Fibroblast of pulmonary artery (primary cell): ENCODE measurements at regions not wholly inside any gene's neighbourhood (a gene's known extent, or its start where the extent isn't known, plus 50 kb on each side); places are given as distances from the start of the nearest gene placed in this dataset.

ENCODE experiments used
- DNase-seq: peaks from one replicate; pipeline ENCODE4 v3.0.0-alpha.2; 2010; ENCODE audit warnings: low read depth
- H3K4me3 ChIP-seq: replicated peaks from 2 replicates; pipeline ENCODE4 v1.5.1; 2011; ENCODE audit warnings: low read depth, mild to moderate bottlenecking, control low read depth, low read length, moderate library complexity
- TF ChIP-seq, protein P1 (sequence below): IDR thresholded peaks from 2 replicates; pipeline ENCODE4 v1.5.1; 2011; ENCODE audit warnings: mild to moderate bottlenecking, control low read depth, low read length, inconsistent platforms; ENCODE audit errors: missing control alignments

GRCh38 chr19:13712767-13713201, 51.5 kb upstream of the MRI1 start:
- no peak overlapping the region for H3K4me3 ChIP-seq
- no peak for DNase-seq
- TF ChIP-seq, protein P1, sequence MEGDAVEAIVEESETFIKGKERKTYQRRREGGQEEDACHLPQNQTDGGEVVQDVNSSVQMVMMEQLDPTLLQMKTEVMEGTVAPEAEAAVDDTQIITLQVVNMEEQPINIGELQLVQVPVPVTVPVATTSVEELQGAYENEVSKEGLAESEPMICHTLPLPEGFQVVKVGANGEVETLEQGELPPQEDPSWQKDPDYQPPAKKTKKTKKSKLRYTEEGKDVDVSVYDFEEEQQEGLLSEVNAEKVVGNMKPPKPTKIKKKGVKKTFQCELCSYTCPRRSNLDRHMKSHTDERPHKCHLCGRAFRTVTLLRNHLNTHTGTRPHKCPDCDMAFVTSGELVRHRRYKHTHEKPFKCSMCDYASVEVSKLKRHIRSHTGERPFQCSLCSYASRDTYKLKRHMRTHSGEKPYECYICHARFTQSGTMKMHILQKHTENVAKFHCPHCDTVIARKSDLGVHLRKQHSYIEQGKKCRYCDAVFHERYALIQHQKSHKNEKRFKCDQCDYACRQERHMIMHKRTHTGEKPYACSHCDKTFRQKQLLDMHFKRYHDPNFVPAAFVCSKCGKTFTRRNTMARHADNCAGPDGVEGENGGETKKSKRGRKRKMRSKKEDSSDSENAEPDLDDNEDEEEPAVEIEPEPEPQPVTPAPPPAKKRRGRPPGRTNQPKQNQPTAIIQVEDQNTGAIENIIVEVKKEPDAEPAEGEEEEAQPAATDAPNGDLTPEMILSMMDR: no peak

- no peak for DNase-seq
- no peak overlapping the region for H3K4me3 ChIP-seq
- TF ChIP-seq, protein P1: no peak
These were observed 56.4 kb upstream of the MRI1 start for GRCh38 chr19:13707915-13708314.

DNA sequence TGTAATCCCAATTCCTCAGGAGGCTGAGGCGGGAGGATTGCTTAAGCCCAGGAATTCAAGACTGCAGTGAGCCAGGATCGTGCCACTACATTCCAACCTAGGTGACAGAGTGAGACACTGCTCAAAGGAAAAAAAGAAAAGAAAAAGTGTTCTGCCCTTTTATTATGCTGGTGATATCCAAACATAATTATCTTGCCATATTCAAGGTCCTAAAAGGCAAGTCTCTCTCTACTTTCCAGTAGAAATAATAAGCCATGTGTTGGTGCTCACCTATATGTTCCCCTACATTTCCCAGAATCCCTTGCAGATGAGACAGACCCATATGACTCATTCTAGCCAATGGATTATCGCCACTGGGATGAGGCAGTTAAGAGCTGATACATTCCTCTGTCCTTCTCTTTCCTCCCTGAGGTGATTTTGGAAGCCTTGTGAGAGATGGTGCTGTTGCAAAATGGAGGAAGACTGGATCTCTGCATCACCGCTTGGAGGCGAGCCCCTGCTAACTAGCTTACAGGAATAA, 58.3 kb upstream of the MRI1 start:
- no peak overlapping the region for H3K4me3 ChIP-seq
- no peak for DNase-seq
- TF ChIP-seq, protein P1: no peak

GRCh38 chr19:13705201-13705600, 59.1 kb upstream of the MRI1 start:
- H3K4me3 ChIP-seq: no peak overlapping the region
- TF ChIP-seq, protein P1: no peak
- no peak for DNase-seq

- DNase-seq: no peak
- TF ChIP-seq, protein P1: no peak
- no peak overlapping the region for H3K4me3 ChIP-seq
These were observed 62.7 kb upstream of the MRI1 start for GRCh38 chr19:13701624-13702023.

DNA sequence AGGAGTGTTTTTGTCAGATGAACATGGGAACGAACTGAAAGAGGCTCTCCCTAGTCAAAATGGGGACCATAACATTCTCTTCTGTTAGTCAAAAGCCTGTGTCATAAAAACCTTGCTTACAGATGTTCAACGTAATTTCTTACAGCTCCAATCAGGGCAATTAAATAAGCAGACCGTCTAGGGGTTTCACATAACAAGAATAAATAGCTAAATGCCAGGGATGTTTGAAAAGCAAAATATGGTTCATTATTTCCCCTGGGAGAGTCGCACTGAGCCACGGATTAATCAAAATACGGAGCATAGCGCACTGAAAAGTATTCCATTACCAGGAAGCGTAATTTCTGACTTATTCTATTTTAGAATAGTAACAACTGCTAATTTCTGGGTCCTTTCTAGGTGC, 63.7 kb upstream of the MRI1 start:
- H3K4me3 ChIP-seq: no peak overlapping the region
- TF ChIP-seq, protein P1: no peak
- DNase-seq: no peak

DNA sequence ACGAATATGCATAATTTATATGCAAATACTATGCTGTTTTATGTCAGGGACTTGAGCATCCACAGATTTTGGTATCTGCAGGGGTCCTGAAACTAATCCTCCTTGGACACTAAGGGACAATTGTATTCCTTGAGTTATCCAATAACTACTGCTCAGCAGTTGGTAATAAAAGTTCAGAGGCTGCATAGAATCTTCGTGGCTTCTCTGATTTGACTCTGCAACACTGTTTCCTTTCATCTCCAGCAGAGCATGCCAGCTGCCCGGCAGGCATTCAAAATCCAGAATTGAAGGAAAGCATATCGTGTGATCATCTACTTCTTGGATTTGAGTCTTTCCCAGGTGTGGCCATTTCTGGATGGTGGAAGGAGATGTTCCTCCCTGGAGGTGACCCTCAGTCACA, 64.5 kb upstream of the MRI1 start:
- TF ChIP-seq, protein P1: no peak
- H3K4me3 ChIP-seq: no peak overlapping the region
- no peak for DNase-seq
